Ishikawa (cell line): ENCODE measurements at regions not wholly inside any gene's neighbourhood (a gene's known extent, or its start where the extent isn't known, plus 50 kb on each side); places are given as distances from the start of the nearest gene placed in this dataset.

Experiments
- CEBPB ChIP-seq: IDR thresholded peaks from 2 replicates; pipeline ENCODE4 v1.6.1; 2012
- CREB1 ChIP-seq: IDR thresholded peaks from 2 replicates; pipeline ENCODE4 v1.6.1; 2012; ENCODE audit warnings: low read depth
- EGR1 ChIP-seq: IDR thresholded peaks from 2 replicates; pipeline ENCODE4 v1.6.1; 2012
- EP300 ChIP-seq: IDR thresholded peaks from 2 replicates; pipeline ENCODE4 v1.6.1; 2012; ENCODE audit warnings: borderline replicate concordance
- FOXM1 ChIP-seq: IDR thresholded peaks from 2 replicates; pipeline ENCODE4 v1.6.1; 2012; ENCODE audit warnings: low read depth, borderline replicate concordance
- RAD21 ChIP-seq: IDR thresholded peaks from 2 replicates; pipeline ENCODE4 v1.6.1; 2012; ENCODE audit warnings: low read depth
- TAF1 ChIP-seq: IDR thresholded peaks from 2 replicates; pipeline ENCODE4 v1.6.1; 2012; ENCODE audit warnings: low read depth, mild to moderate bottlenecking
- TCF12 ChIP-seq: IDR thresholded peaks from 2 replicates; pipeline ENCODE4 v1.6.1; 2012; ENCODE audit warnings: low read depth
- USF1 ChIP-seq: IDR thresholded peaks from 2 replicates; pipeline ENCODE4 v1.6.1; 2012
- YY1 ChIP-seq: IDR thresholded peaks from 2 replicates; pipeline ENCODE4 v1.6.1; 2012; ENCODE audit warnings: low read depth
- ZBTB7A ChIP-seq: IDR thresholded peaks from 2 replicates; pipeline ENCODE4 v1.6.1; 2012; ENCODE audit warnings: low read depth
- TF ChIP-seq, protein P1 (sequence below): IDR thresholded peaks from 2 replicates; pipeline ENCODE4 v1.6.1; 2012
- TF ChIP-seq, protein P2 (sequence below): IDR thresholded peaks from 2 replicates; pipeline ENCODE4 v1.6.1; 2012; ENCODE audit warnings: low read depth, mild to moderate bottlenecking

- TF ChIP-seq, protein P1, sequence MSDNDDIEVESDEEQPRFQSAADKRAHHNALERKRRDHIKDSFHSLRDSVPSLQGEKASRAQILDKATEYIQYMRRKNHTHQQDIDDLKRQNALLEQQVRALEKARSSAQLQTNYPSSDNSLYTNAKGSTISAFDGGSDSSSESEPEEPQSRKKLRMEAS, result no peak
- TF ChIP-seq CREB1 (no peak), TAF1 (no peak), EP300 (no peak), FOXM1 (no peak), ZBTB7A (no peak), USF1 (no peak), RAD21 (no peak), YY1 (no peak), EGR1 (no peak), TCF12 (no peak), CEBPB (no peak)
- TF ChIP-seq, protein P2, sequence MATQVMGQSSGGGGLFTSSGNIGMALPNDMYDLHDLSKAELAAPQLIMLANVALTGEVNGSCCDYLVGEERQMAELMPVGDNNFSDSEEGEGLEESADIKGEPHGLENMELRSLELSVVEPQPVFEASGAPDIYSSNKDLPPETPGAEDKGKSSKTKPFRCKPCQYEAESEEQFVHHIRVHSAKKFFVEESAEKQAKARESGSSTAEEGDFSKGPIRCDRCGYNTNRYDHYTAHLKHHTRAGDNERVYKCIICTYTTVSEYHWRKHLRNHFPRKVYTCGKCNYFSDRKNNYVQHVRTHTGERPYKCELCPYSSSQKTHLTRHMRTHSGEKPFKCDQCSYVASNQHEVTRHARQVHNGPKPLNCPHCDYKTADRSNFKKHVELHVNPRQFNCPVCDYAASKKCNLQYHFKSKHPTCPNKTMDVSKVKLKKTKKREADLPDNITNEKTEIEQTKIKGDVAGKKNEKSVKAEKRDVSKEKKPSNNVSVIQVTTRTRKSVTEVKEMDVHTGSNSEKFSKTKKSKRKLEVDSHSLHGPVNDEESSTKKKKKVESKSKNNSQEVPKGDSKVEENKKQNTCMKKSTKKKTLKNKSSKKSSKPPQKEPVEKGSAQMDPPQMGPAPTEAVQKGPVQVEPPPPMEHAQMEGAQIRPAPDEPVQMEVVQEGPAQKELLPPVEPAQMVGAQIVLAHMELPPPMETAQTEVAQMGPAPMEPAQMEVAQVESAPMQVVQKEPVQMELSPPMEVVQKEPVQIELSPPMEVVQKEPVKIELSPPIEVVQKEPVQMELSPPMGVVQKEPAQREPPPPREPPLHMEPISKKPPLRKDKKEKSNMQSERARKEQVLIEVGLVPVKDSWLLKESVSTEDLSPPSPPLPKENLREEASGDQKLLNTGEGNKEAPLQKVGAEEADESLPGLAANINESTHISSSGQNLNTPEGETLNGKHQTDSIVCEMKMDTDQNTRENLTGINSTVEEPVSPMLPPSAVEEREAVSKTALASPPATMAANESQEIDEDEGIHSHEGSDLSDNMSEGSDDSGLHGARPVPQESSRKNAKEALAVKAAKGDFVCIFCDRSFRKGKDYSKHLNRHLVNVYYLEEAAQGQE, result no peak
Measured at GRCh38 chr4:130576218-130576617, 1480.3 kb downstream of the C4orf33 start.
